T-helper 17 cell (primary cell): ENCODE measurements at regions not wholly inside any gene's neighbourhood (a gene's known extent, or its start where the extent isn't known, plus 50 kb on each side); places are given as distances from the start of the nearest gene placed in this dataset.

ENCODE experiments used
- ATAC-seq: fragments of 150-1000 bp; cut with Tn5 transposase; 2 replicates; pipeline ENCODE4 v1.10.0; 2021; ENCODE audit warnings: mild to moderate bottlenecking, moderate library complexity
- DNase-seq, 3 donors: peaks; one replicate each; pipeline versions ENCODE4 v3.0.0 to v3.0.0-alpha.2; 2020 to 2021
- H3K9me3 ChIP-seq: one replicate; pipeline ENCODE4 v1.7.0; 2013; ENCODE audit warnings: low read length, mild to moderate bottlenecking; ENCODE audit not compliant: control insufficient read depth, poor library complexity, severe bottlenecking
- H3K27ac Mint-ChIP-seq: one replicate; pipeline ENCODE4 v1.8.0; 2022; ENCODE audit warnings: mild to moderate bottlenecking, moderate library complexity, mixed read lengths
- H3K27me3 Mint-ChIP-seq: one replicate; pipeline ENCODE4 v1.8.0; 2022; ENCODE audit warnings: mixed read lengths
- H3K36me3 Mint-ChIP-seq: one replicate; pipeline ENCODE4 v1.8.0; 2022; ENCODE audit warnings: low read depth, mixed read lengths
- H3K4me1 Mint-ChIP-seq: one replicate; pipeline ENCODE4 v1.8.0; 2022; ENCODE audit warnings: mild to moderate bottlenecking, mixed read lengths
- H3K4me3 Mint-ChIP-seq: one replicate; pipeline ENCODE4 v1.8.0; 2022; ENCODE audit warnings: mild to moderate bottlenecking, moderate library complexity, mixed read lengths

GRCh38 chr1:37415611-37416244 is 58.7 kb upstream of the ZC3H12A start:
- no peak overlapping the region for H3K27ac Mint-ChIP-seq
- peaks cover 45% of the 10 kb centered on the region for H3K27me3 Mint-ChIP-seq
- H3K4me1 Mint-ChIP-seq = no peaks in the 10 kb centered on the region
- no peak overlapping the region for H3K4me3 Mint-ChIP-seq
- DNase-seq (no peak), ATAC-seq (no peak)
- no peaks in the 10 kb centered on the region for H3K9me3 ChIP-seq
- H3K36me3 Mint-ChIP-seq = peaks cover 5% of the 10 kb centered on the region

GRCh38 chr1:37420456-37420855 is 53.9 kb upstream of the ZC3H12A start:
- peaks cover 56% of the 10 kb centered on the region for H3K27me3 Mint-ChIP-seq
- no peak for ATAC-seq
- no peak for DNase-seq
- no peak overlapping the region for H3K27ac Mint-ChIP-seq
- H3K9me3 ChIP-seq = no peaks in the 10 kb centered on the region
- no peak overlapping the region for H3K4me3 Mint-ChIP-seq
- peaks cover 11% of the 10 kb centered on the region for H3K36me3 Mint-ChIP-seq
- H3K4me1 Mint-ChIP-seq = peaks cover 4% of the 10 kb centered on the region

- Mint-ChIP-seq H3K27ac (no peak overlapping the region), H3K4me1 (peaks cover 6% of the 10 kb centered on the region), H3K27me3 (peaks cover 64% of the 10 kb centered on the region), H3K36me3 (peaks cover 10% of the 10 kb centered on the region), H3K4me3 (no peak overlapping the region)
- DNase-seq (no peak), ATAC-seq (no peak)
- no peaks in the 10 kb centered on the region for H3K9me3 ChIP-seq
These were observed 50.6 kb upstream of the ZC3H12A start for GRCh38 chr1:37423810-37424209.

GRCh38 chr1:37424523-37424922 is 49.9 kb upstream of the ZC3H12A start:
- peaks cover 6% of the 10 kb centered on the region for H3K4me1 Mint-ChIP-seq
- H3K27ac Mint-ChIP-seq = no peak overlapping the region
- H3K9me3 ChIP-seq = no peaks in the 10 kb centered on the region
- ATAC-seq (no peak), DNase-seq (no peak)
- peaks cover 10% of the 10 kb centered on the region for H3K36me3 Mint-ChIP-seq
- H3K27me3 Mint-ChIP-seq = peaks cover 66% of the 10 kb centered on the region
- no peak overlapping the region for H3K4me3 Mint-ChIP-seq
